HL-60 (cell line): ENCODE measurements at regions not wholly inside any gene's neighbourhood (a gene's known extent, or its start where the extent isn't known, plus 50 kb on each side); places are given as distances from the start of the nearest gene placed in this dataset.

Source experiments
- DNase-seq, 2 experiments: peaks; one replicate each; pipeline ENCODE4 v3.0.0-alpha.2; 2010 to 2020; ENCODE audit warnings: low read depth in 1 of 2, low spot score in 1 of 2
- H3K27ac ChIP-seq: fragments of 250-450 bp; sonication (Bioruptor Pico); replicated peaks from 2 replicates; pipeline ENCODE4 v1.5.1; 2020; ENCODE audit warnings: mild to moderate bottlenecking, moderate library complexity
- H3K27me3 ChIP-seq: fragments of 250-450 bp; sonication (Bioruptor Pico); 2 replicates; pipeline ENCODE4 v1.5.1; 2021; ENCODE audit warnings: mild to moderate bottlenecking, moderate library complexity; ENCODE audit not compliant: insufficient read depth, poor library complexity, severe bottlenecking
- H3K4me3 ChIP-seq: replicated peaks from 2 replicates; pipeline ENCODE4 v1.5.1; 2011; ENCODE audit warnings: mild to moderate bottlenecking, control low read depth, low read length; ENCODE audit not compliant: insufficient read depth
- CTCF ChIP-seq: IDR thresholded peaks from one replicate; pipeline ENCODE4 v1.5.1; 2011; ENCODE audit warnings: low read length, control low read depth, inconsistent platforms; ENCODE audit not compliant: insufficient read depth
- GABPA ChIP-seq: IDR thresholded peaks from 2 replicates; pipeline ENCODE4 v1.6.1; 2012; ENCODE audit warnings: low read depth
- POLR2AphosphoS5 ChIP-seq: IDR thresholded peaks from 2 replicates; pipeline ENCODE4 v1.6.1; 2012; ENCODE audit warnings: low read depth
- REST ChIP-seq: IDR thresholded peaks from 2 replicates; pipeline ENCODE4 v1.6.1; 2012; ENCODE audit warnings: low read depth; ENCODE audit not compliant: insufficient replicate concordance
- SPI1 ChIP-seq: IDR thresholded peaks from 2 replicates; pipeline ENCODE4 v1.6.1; 2012; ENCODE audit warnings: low read depth, mild to moderate bottlenecking, borderline replicate concordance

GRCh38 chr6:167755461-167755860 is 71.2 kb upstream of the AFDN start:
- no peak for TF ChIP-seq GABPA
- TF ChIP-seq POLR2AphosphoS5, result no peak
- TF ChIP-seq CTCF, result no peak
- no peak for TF ChIP-seq REST
- TF ChIP-seq SPI1, result no peak
- Histone ChIP-seq H3K27ac (no peak overlapping the region), H3K4me3 (no peak overlapping the region), H3K27me3 (no peaks in the 10 kb centered on the region)
- no peak for DNase-seq

GRCh38 chr6:167756597-167756996 is 70.1 kb upstream of the AFDN start:
- DNase-seq, result no peak
- Histone ChIP-seq H3K4me3 (no peak overlapping the region), H3K27me3 (no peaks in the 10 kb centered on the region), H3K27ac (no peak overlapping the region)
- TF ChIP-seq GABPA (no peak), REST (no peak), SPI1 (no peak), CTCF (no peak), POLR2AphosphoS5 (no peak)

- no peak for DNase-seq
- H3K27me3 ChIP-seq, result no peaks in the 10 kb centered on the region
- H3K27ac ChIP-seq, result no peak overlapping the region
- no peak overlapping the region for H3K4me3 ChIP-seq
- TF ChIP-seq REST (no peak), GABPA (no peak), CTCF (no peak), SPI1 (no peak), POLR2AphosphoS5 (no peak)
Observed at GRCh38 chr6:167757249-167757648, 69.5 kb upstream of the AFDN start.
